ENCODE measurements at regions not wholly inside any gene's neighbourhood (a gene's known extent, or its start where the extent isn't known, plus 50 kb on each side); places are given as distances from the start of the nearest gene placed in this dataset.

- peak; percentile 13 for DNase-seq (ENCODE audit: low spot score)
Observed at GRCh38 chr9:16202914-16203728, 650.3 kb downstream of the CCDC171 start.

GRCh38 chr9:16203729-16204573 is 651.1 kb downstream of the CCDC171 start:
- no peak for DNase-seq (ENCODE audit: low spot score)

- DNase-seq (ENCODE audit: low spot score), result no peak
Observed at GRCh38 chr9:16205455-16205854, 652.6 kb downstream of the CCDC171 start.

GRCh38 chr9:16206518-16206917 is 653.7 kb downstream of the CCDC171 start:
- DNase-seq (ENCODE audit: low spot score), result no peak

- no peak for DNase-seq (ENCODE audit: low spot score)
Observed at GRCh38 chr9:16207161-16207560, 654.3 kb downstream of the CCDC171 start.

- no peak for DNase-seq (ENCODE audit: low spot score)
Observed at GRCh38 chr9:16210440-16210839, 657.6 kb downstream of the CCDC171 start.

GRCh38 chr9:16211946-16212345 is 658.5 kb downstream of the BNC2 start:
- DNase-seq (ENCODE audit: low spot score), result no peak

- no peak for DNase-seq (ENCODE audit: low spot score)
Observed at GRCh38 chr9:16213781-16214515, 656.5 kb downstream of the BNC2 start.

- no peak for DNase-seq (ENCODE audit: low spot score)
Observed at GRCh38 chr9:16214677-16215352, 655.7 kb downstream of the BNC2 start.

GRCh38 chr9:16215353-16215680 is 655.2 kb downstream of the BNC2 start:
- DNase-seq (ENCODE audit: low spot score), result no peak

- no peak for DNase-seq (ENCODE audit: low spot score)
Observed at GRCh38 chr9:16217943-16218701, 652.3 kb downstream of the BNC2 start.

GRCh38 chr9:16221366-16221765 is 649.1 kb downstream of the BNC2 start:
- DNase-seq (ENCODE audit: low spot score), result no peak

GRCh38 chr9:16221822-16222547 is 648.5 kb downstream of the BNC2 start:
- no peak for DNase-seq (ENCODE audit: low spot score)

GRCh38 chr9:16223074-16223871 is 647.2 kb downstream of the BNC2 start:
- no peak for DNase-seq (ENCODE audit: low spot score)

- no peak for DNase-seq (ENCODE audit: low spot score)
Observed at GRCh38 chr9:16230731-16231130, 639.7 kb downstream of the BNC2 start.

- DNase-seq (ENCODE audit: low spot score), result no peak
Observed at GRCh38 chr9:16236311-16236710, 634.2 kb downstream of the BNC2 start.

GRCh38 chr9:16236882-16237281 is 633.6 kb downstream of the BNC2 start:
- DNase-seq (ENCODE audit: low spot score), result no peak

- DNase-seq (ENCODE audit: low spot score), result no peak
Observed at GRCh38 chr9:16238623-16239138, 631.8 kb downstream of the BNC2 start.

GRCh38 chr9:16241231-16241630 is 629.2 kb downstream of the BNC2 start:
- DNase-seq (ENCODE audit: low spot score), result no peak

GRCh38 chr9:16243798-16244197 is 626.7 kb downstream of the BNC2 start:
- DNase-seq (ENCODE audit: low spot score), result no peak
